ENCODE measurements at regions not wholly inside any gene's neighbourhood (a gene's known extent, or its start where the extent isn't known, plus 50 kb on each side); places are given as distances from the start of the nearest gene placed in this dataset.
"Not testable (repeated sequence)": the region's sequence is repeated elsewhere in the genome, so short reads cannot be mapped to it uniquely, and the experiment has no call there.

DNA sequence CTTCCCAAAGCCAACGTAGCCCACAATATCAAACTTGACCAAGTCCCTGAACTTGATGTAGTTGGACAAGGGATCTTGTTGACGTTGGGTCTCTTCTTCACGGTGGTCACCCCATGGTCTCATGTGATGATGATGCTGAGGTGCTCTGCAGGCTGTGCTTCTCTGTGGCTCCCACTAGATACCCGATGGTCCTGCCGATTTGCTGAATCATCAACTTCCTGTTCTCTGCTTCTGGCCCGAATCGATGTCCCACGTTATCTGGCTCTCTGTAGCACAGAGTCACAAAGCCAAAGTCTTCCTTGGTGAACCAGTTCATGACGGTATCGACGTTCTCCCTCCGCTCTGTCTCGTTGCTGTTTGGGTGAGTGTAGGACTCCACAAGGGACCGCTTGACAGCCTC lies 201.0 kb downstream of the ADRA2C start:
- DNase-seq = not testable (repeated sequence)

DNA sequence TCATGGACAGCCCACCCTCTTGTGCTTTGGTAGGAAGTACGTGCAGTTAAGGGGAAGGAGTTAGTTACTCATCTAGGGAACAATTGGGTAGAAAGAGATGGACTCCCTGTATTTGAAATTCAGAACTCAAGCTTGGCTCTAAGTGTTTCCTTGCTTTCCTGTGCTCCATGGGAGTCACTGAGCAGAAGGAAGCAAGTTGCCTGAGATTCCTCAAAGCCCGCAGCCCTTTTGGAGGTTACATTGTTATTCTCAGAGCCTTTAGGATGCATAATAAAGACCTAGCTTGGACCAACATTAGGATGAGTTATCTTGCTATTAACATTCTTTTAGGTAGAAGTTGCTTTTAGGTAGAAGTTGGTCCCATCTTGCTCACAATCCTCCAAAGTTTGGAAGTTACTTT lies 206.4 kb downstream of the ADRA2C start:
- not testable (repeated sequence) for DNase-seq

DNA sequence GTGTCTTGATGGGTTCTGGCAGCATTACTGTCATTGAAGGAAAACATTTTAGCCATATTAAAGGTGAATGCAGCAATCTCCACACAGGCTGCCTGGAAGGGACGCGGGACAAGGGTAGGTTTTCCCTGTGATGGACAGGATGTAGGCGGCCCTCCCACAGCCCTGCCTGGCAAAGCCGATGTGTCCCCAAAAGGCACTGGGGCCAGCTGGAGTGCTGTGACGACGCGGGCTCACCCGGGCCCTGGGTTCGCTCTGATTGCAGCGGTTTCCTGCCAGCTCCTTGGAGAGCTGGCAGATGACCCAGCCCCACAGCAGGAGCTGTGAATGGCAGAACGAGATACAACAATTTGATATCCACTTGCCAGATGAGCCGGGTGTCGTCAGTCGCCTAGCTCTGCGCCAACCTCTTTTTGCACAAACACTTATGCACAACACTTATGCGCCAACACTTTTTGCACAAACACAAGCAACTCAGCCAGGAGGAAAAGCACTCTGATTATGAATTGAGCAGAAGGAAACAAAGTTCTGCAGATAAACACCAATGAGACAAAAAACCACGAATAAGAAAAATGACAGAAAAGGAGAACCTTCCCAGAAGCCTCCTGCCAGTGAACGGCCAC lies 207.5 kb downstream of the ADRA2C start:
- DNase-seq = not testable (repeated sequence)

DNA sequence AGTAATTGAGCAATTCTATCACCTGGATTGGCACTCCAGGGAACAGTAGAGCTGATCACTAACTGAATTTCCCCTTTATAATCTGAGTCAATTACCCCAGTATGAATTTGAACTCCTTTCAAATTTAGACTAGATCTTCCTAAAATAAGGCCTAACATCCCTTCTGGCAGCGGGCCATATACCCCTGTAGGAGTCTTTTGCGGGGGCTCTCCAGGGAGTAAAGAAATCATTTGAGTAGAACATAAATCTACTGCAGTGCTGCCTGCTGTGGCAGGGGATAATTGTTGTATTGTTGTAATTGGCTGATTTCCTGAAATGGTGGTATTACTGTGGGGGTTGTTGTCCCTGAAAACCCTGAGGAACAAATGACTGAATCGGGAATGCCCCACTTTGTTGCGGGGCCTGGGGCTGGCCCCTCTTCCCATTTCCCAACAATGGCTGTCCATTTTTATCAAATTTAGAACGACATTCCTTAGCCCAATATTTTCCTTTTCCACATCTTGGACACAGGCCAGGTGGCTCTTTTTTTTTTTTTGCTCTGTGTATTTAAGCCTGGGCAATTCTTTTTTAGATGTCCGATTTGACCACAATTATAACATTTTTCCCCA lies 217.4 kb downstream of the ADRA2C start:
- not testable (repeated sequence) for DNase-seq

- DNase-seq = not testable (repeated sequence)
These were observed 218.6 kb downstream of the ADRA2C start for GRCh38 chr4:3984796-3985195.

- DNase-seq = not testable (repeated sequence)
These were observed 220.2 kb downstream of the ADRA2C start for GRCh38 chr4:3986412-3986811.

DNA sequence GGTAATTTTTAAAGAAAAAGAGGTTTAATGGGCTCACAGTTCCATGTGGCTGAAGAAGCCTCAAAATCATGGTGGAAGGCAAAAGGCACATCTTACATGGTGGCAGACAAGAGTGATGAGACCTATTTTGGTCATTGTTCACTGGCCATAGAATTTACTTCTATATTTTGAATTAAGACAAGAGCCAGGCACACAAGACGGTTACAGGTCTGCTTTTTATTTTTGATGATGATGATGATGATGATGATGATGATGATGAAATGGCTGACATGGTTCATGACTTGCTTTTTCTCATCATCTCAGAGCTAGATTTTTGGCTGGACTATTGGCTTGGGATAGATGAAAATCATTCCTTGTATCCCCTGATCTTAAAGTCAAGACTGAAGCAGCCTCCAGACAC lies 229.3 kb downstream of the OTOP1 start:
- DNase-seq = not testable (repeated sequence)

DNA sequence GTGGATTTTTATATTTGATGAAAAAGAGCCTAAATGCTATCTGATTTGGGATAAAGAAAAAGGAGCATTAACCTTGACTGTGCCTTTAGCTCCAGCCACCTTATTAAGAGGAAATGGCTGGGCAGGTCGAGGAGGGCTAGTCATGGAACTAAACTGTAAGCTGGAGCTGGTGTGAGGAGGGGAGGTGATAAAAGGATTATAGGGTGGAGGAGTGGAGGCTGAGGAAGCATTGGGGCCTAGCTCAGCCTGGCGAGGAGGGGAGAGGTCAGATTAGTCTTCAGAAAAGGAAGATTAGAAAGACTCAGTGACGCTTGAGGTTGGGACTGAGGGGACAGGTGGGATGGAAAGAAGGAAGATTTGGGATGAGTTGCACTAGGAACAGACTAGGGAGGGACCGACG lies 222.7 kb downstream of the OTOP1 start:
- not testable (repeated sequence) for DNase-seq

GRCh38 chr4:4004702-4005101 lies 222.0 kb downstream of the OTOP1 start:
- DNase-seq = not testable (repeated sequence)

DNA sequence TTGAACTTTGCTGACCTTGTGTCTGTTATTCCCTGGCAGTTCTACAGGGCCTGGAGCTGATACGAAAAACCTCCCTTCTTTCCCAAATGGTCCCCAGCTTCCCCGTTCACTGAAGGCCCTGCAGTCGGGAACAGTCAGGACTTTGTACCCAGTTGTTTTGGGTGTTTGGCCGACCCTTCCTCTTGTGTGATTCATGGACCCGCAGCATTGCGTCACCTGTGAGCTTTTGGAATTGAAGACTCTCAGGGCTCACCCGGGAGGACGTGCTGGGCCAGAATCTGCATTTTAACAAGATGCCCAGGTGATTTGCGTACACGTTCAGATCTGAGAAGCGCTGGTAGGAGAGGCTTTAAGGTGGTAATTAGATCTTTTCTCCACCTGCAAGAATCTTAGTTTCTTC lies 220.4 kb downstream of the OTOP1 start:
- not testable (repeated sequence) for DNase-seq

DNA sequence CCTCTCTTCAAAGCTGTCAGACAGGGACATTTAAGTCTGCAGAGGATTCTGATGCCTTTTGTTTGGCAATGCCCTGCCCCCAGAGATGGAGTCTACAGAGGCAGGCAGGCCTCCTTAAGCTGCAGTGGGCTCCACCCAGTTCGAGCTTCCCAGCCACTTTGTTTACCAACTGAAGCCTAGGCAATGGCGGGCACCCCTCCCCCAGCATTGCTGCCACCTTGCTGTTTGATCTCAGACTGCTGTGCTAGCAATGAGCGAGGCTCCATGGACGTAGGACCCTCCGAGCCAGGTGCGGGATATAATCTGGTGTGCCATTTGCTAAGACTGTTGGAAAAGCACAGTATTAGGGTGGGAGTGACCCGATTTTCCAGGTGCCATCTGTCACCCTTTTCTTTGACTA lies 207.7 kb downstream of the OTOP1 start:
- DNase-seq = not testable (repeated sequence)

- DNase-seq = not testable (repeated sequence)
These were observed 205.6 kb downstream of the OTOP1 start for GRCh38 chr4:4021161-4021560.

GRCh38 chr4:4026708-4027107 lies 200.0 kb downstream of the OTOP1 start:
- DNase-seq = not testable (repeated sequence)

- not testable (repeated sequence) for DNase-seq
These were observed 198.0 kb downstream of the OTOP1 start for GRCh38 chr4:4028752-4029151.

- DNase-seq = not testable (repeated sequence)
These were observed 196.2 kb downstream of the OTOP1 start for GRCh38 chr4:4030509-4030908.

GRCh38 chr4:4031446-4032135 lies 195.1 kb downstream of the OTOP1 start:
- not testable (repeated sequence) for DNase-seq

GRCh38 chr4:4032364-4032763 lies 194.4 kb downstream of the OTOP1 start:
- not testable (repeated sequence) for DNase-seq

- DNase-seq = not testable (repeated sequence)
These were observed 193.7 kb downstream of the OTOP1 start for GRCh38 chr4:4032801-4033605.

DNA sequence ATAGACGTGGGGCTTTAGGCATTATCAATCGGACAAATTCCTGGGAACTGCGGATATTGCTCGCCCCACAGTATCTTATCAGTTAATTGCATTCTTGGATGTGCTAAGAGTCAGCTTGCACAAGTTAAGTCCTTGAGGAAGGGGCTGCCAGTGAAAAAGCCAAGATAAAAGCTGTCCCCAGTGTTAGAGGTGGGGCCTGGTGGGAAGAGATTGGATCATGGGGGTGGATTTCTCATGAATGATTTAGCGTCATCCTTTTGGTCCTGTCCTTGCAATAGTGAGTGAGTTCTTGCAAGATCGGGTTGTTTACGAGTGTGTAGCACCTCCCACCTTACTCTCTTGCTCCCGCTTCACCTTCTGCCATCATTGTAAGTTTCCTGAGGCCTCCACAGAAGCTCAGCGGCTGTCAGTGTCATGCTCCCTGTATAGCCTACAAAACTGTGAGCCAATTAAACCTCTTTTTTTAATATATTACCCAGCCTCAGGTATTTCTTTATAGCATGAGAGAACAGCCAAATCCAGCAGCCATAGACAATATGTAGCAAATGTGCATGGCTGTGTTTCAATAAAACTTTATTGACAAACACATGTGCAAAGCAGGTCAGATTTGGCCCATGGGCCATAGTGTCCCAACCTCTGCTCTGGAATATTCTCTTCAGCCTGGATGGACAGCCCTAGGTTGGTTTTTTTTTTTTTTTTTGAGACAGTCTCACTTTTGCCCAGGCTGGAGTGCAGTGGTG lies 189.2 kb downstream of the OTOP1 start:
- DNase-seq = not testable (repeated sequence)

DNA sequence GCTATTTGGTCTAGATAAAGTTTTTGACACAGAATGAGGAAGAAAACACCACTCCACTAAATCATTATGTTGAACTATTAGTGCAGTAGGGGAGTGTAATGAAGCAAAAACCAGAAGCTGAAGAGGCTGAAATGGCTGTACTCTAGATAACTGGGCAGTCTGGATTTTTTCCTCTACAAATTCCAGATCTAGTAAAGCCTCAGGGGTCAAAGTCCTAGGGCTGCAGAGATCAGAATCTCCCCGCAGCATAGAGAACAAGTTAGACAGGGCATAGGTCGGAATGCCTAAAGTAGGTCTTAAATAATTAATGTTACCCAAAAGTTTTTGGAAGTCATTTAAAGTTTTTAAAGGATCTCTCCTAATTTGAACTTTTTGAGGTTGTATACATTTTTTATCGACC lies 180.9 kb downstream of the OTOP1 start:
- not testable (repeated sequence) for DNase-seq

- not testable (repeated sequence) for DNase-seq
These were observed 180.0 kb downstream of the OTOP1 start for GRCh38 chr4:4046686-4047085.

DNA sequence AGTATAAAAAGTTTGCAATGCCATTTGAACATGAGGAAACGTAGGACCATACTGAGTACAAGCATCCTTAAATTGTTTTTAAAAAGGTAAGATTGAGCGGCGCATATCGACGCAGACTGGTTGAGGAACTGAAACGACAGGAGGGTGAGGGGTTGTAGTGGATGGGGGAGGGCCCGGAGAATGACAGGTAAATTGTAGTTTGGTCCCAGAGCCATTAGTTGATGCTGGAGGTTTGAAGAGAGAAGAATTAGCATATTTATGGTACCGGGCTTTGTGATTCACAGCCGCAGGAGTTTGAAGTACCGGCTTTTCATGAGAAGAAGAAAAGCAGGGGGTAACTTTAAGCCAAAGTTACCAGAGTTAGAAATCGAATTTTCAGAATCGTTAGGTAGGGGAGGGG lies 179.5 kb downstream of the OTOP1 start:
- DNase-seq = not testable (repeated sequence)
